ENCODE measurements at regions not wholly inside any gene's neighbourhood (a gene's known extent, or its start where the extent isn't known, plus 50 kb on each side); places are given as distances from the start of the nearest gene placed in this dataset.
"Not testable (repeated sequence)": the region's sequence is repeated elsewhere in the genome, so short reads cannot be mapped to it uniquely, and the experiment has no call there.

- Histone ChIP-seq H3K27me3 (ENCODE audit: control insufficient read depth, insufficient read depth, low read length) (no peaks in the 10 kb centered on the region), H3K36me3 (replicated peaks; ENCODE audit: control insufficient read depth, insufficient read depth, low read length) (no peaks in the 10 kb centered on the region), H3K4me3 (ENCODE audit: insufficient read depth, low read depth, low read length) (no peak overlapping the region)
- DNase-seq: no peak
Measured at GRCh38 chr11:110850846-110851245, 138.6 kb upstream of the ARHGAP20 start.

GRCh38 chr11:110843053-110843452 is 130.8 kb upstream of the ARHGAP20 start:
- H3K4me3 ChIP-seq (ENCODE audit: insufficient read depth, low read depth, low read length); H3K36me3 ChIP-seq (replicated peaks; ENCODE audit: control insufficient read depth, insufficient read depth, low read length); H3K27me3 ChIP-seq (ENCODE audit: control insufficient read depth, insufficient read depth, low read length); DNase-seq: not testable (repeated sequence)

DNA sequence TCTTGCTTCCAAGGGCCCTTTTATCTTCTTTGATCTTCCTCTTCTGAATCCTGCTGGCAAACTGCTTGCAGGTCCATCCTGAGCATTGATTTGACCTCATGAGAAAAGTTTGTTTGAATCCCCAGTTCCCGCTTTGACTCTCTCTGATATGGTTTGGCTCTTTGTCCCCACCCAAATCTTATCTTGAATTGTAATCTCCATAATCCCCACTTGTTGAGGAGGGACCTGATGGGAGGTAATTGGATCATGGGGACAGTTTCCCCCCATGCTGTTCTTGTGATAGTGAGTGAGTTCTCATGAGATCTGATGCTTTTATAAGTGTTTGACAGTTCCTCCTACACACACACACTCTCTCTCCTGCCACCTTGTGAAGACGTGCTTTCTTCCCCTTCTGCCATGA is 126.6 kb upstream of the ARHGAP20 start:
- H3K4me3 ChIP-seq (ENCODE audit: insufficient read depth, low read depth, low read length): no peak overlapping the region
- H3K27me3 ChIP-seq (ENCODE audit: control insufficient read depth, insufficient read depth, low read length): no peaks in the 10 kb centered on the region
- DNase-seq: no peak
- no peaks in the 10 kb centered on the region for H3K36me3 ChIP-seq (replicated peaks; ENCODE audit: control insufficient read depth, insufficient read depth, low read length)

- Histone ChIP-seq H3K36me3 (replicated peaks; ENCODE audit: control insufficient read depth, insufficient read depth, low read length) (no peaks in the 10 kb centered on the region), H3K4me3 (ENCODE audit: insufficient read depth, low read depth, low read length) (no peak overlapping the region), H3K27me3 (ENCODE audit: control insufficient read depth, insufficient read depth, low read length) (no peaks in the 10 kb centered on the region)
- DNase-seq: no peak
Measured at GRCh38 chr11:110837603-110838002, 125.4 kb upstream of the ARHGAP20 start.

DNA sequence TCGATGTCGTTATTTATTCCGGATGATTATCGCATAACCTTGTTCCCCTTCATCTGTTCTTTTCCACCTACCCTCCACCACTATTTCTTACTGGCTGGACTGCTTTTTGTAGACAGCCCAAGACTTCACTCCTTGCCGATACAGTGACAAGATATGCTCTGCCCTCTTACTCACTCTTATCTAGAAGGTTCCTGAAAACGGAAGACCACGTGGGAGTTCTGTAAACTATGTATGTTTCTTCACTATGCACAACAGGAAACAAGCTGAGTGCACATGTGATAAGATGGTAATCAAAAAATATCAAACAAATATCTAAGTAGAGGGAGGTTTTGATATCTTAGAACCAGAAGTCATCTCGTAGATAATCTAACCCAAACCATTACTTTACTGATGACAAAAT is 122.9 kb upstream of the ARHGAP20 start:
- Histone ChIP-seq H3K27me3 (ENCODE audit: control insufficient read depth, insufficient read depth, low read length) (no peaks in the 10 kb centered on the region), H3K4me3 (ENCODE audit: insufficient read depth, low read depth, low read length) (no peak overlapping the region), H3K36me3 (replicated peaks; ENCODE audit: control insufficient read depth, insufficient read depth, low read length) (no peaks in the 10 kb centered on the region)
- DNase-seq: no peak

GRCh38 chr11:110833033-110833484 is 120.8 kb upstream of the ARHGAP20 start:
- no peaks in the 10 kb centered on the region for H3K36me3 ChIP-seq (replicated peaks; ENCODE audit: control insufficient read depth, insufficient read depth, low read length)
- no peak for DNase-seq
- no peak overlapping the region for H3K4me3 ChIP-seq (ENCODE audit: insufficient read depth, low read depth, low read length)
- H3K27me3 ChIP-seq (ENCODE audit: control insufficient read depth, insufficient read depth, low read length): no peaks in the 10 kb centered on the region

DNA sequence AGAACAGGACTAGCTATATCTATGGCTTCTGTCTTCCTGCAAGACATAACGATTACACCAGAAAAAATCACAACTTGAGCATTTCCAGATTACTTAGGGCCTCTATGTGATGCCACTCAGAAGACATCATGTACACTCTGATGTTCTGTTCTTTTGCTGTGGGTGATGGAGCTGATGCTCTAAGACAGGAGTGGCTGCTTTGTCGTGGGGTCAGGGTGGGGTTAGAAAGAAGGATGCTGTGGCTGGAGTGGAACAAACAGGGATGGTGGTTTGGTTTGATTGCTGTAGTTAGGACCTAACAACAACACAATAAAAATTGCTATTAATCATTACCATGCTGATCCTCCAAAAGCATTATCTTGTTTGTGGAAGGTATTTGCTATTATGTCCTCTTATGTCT is 120.3 kb upstream of the ARHGAP20 start:
- DNase-seq: no peak
- H3K27me3 ChIP-seq (ENCODE audit: control insufficient read depth, insufficient read depth, low read length): no peaks in the 10 kb centered on the region
- H3K36me3 ChIP-seq (replicated peaks; ENCODE audit: control insufficient read depth, insufficient read depth, low read length): no peaks in the 10 kb centered on the region
- no peak overlapping the region for H3K4me3 ChIP-seq (ENCODE audit: insufficient read depth, low read depth, low read length)

GRCh38 chr11:110832080-110832479 is 119.8 kb upstream of the ARHGAP20 start:
- Histone ChIP-seq H3K36me3 (replicated peaks; ENCODE audit: control insufficient read depth, insufficient read depth, low read length) (no peaks in the 10 kb centered on the region), H3K4me3 (ENCODE audit: insufficient read depth, low read depth, low read length) (no peak overlapping the region), H3K27me3 (ENCODE audit: control insufficient read depth, insufficient read depth, low read length) (no peaks in the 10 kb centered on the region)
- no peak for DNase-seq

- Histone ChIP-seq H3K36me3 (replicated peaks; ENCODE audit: control insufficient read depth, insufficient read depth, low read length) (no peaks in the 10 kb centered on the region), H3K27me3 (ENCODE audit: control insufficient read depth, insufficient read depth, low read length) (no peaks in the 10 kb centered on the region), H3K4me3 (ENCODE audit: insufficient read depth, low read depth, low read length) (no peak overlapping the region)
- no peak for DNase-seq
Measured at GRCh38 chr11:110830747-110831146, 118.5 kb upstream of the ARHGAP20 start.

DNA sequence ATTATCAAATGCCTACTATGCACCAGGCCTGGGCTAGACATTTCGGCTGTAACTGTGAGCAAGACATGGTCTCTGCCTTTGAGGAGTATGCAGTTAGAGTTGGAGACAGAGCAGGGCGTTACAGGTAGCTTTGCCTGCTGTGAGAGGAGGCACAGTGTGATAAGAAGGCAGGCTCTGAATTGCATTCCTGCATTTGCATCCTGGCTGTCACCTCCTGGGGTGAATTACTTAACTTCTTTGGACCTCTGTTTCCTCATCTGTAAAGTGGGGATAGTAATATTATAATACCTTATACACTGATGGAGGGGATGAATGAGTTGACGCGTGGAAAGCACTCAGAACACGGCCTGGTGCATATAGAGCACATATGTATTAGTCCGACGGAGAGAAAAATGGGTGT is 118.1 kb upstream of the ARHGAP20 start:
- no peak overlapping the region for H3K4me3 ChIP-seq (ENCODE audit: insufficient read depth, low read depth, low read length)
- peak; percentile 16 for DNase-seq
- no peaks in the 10 kb centered on the region for H3K36me3 ChIP-seq (replicated peaks; ENCODE audit: control insufficient read depth, insufficient read depth, low read length)
- H3K27me3 ChIP-seq (ENCODE audit: control insufficient read depth, insufficient read depth, low read length): no peaks in the 10 kb centered on the region

DNA sequence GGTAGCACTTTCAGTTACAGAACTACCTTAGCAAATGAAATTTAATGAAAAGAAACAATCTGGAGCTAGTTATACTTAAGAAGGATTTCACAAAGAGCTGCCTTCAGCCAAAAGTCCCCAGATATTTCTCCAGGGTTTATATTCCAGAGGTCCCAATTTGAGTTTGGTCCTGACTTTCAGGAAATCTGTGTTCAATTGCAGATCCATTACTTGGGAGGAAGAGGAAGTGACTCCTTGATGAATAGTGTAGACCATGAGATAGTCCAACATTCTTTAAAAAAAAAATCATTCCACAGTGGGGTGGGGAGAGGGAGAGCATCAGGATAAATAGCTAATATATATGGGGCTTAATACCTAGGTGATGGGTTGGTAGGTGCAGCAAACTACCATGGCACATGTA is 117.6 kb upstream of the ARHGAP20 start:
- Histone ChIP-seq H3K27me3 (ENCODE audit: control insufficient read depth, insufficient read depth, low read length) (no peaks in the 10 kb centered on the region), H3K36me3 (replicated peaks; ENCODE audit: control insufficient read depth, insufficient read depth, low read length) (no peaks in the 10 kb centered on the region), H3K4me3 (ENCODE audit: insufficient read depth, low read depth, low read length) (no peak overlapping the region)
- no peak for DNase-seq

GRCh38 chr11:110828086-110828485 is 115.8 kb upstream of the ARHGAP20 start:
- no peak for DNase-seq
- Histone ChIP-seq H3K4me3 (ENCODE audit: insufficient read depth, low read depth, low read length) (no peak overlapping the region), H3K27me3 (ENCODE audit: control insufficient read depth, insufficient read depth, low read length) (no peaks in the 10 kb centered on the region), H3K36me3 (replicated peaks; ENCODE audit: control insufficient read depth, insufficient read depth, low read length) (no peaks in the 10 kb centered on the region)

GRCh38 chr11:110827276-110827675 is 115.0 kb upstream of the ARHGAP20 start:
- H3K27me3 ChIP-seq (ENCODE audit: control insufficient read depth, insufficient read depth, low read length): no peaks in the 10 kb centered on the region
- no peak for DNase-seq
- H3K4me3 ChIP-seq (ENCODE audit: insufficient read depth, low read depth, low read length): no peak overlapping the region
- no peaks in the 10 kb centered on the region for H3K36me3 ChIP-seq (replicated peaks; ENCODE audit: control insufficient read depth, insufficient read depth, low read length)

GRCh38 chr11:110824912-110825620 is 112.8 kb upstream of the ARHGAP20 start:
- DNase-seq: no peak
- Histone ChIP-seq H3K4me3 (ENCODE audit: insufficient read depth, low read depth, low read length) (no peak overlapping the region), H3K27me3 (ENCODE audit: control insufficient read depth, insufficient read depth, low read length) (no peaks in the 10 kb centered on the region), H3K36me3 (replicated peaks; ENCODE audit: control insufficient read depth, insufficient read depth, low read length) (no peaks in the 10 kb centered on the region)

- no peaks in the 10 kb centered on the region for H3K27me3 ChIP-seq (ENCODE audit: control insufficient read depth, insufficient read depth, low read length)
- no peak for DNase-seq
- H3K36me3 ChIP-seq (replicated peaks; ENCODE audit: control insufficient read depth, insufficient read depth, low read length): no peaks in the 10 kb centered on the region
- no peak overlapping the region for H3K4me3 ChIP-seq (ENCODE audit: insufficient read depth, low read depth, low read length)
Measured at GRCh38 chr11:110818032-110818687, 105.9 kb upstream of the ARHGAP20 start.

Data from H7 (cell line).